ENCODE measurements at regions not wholly inside any gene's neighbourhood (a gene's known extent, or its start where the extent isn't known, plus 50 kb on each side); places are given as distances from the start of the nearest gene placed in this dataset. TPM values are rescaled to one million over a fixed set of nuclear protein-coding genes. Genes with fewer than 3 reads are reported as not detected.

DNA sequence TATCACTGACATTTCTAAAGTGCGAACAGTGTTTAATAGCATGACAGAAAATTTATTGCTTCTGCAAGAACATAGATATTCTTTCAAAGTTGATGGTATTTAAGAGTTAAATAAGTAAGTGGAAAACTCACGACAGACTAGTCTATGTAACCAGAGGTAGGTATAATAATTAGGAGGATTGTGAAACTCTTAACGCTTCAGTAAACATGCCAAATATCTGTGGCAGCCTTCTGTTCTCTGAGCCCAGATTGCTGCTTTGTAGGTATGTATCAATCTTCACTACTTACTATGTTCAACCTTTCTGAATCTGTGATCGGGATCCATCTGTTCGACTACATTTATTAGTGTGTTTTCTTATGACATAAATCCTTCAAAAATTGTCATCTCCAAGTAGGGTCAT, 53.6 kb upstream of the SPANXB1 start:
- Mint-ChIP-seq H3K4me1 (ENCODE audit: low read depth) (no peaks in the 10 kb centered on the region), H3K27me3 (no peaks in the 10 kb centered on the region), H3K9me3 (no peaks in the 10 kb centered on the region), H3K4me3 (no peak overlapping the region), H3K27ac (no peak overlapping the region), H3K36me3 (ENCODE audit: low read depth) (no peaks in the 10 kb centered on the region)
- TF ChIP-seq, protein P1, sequence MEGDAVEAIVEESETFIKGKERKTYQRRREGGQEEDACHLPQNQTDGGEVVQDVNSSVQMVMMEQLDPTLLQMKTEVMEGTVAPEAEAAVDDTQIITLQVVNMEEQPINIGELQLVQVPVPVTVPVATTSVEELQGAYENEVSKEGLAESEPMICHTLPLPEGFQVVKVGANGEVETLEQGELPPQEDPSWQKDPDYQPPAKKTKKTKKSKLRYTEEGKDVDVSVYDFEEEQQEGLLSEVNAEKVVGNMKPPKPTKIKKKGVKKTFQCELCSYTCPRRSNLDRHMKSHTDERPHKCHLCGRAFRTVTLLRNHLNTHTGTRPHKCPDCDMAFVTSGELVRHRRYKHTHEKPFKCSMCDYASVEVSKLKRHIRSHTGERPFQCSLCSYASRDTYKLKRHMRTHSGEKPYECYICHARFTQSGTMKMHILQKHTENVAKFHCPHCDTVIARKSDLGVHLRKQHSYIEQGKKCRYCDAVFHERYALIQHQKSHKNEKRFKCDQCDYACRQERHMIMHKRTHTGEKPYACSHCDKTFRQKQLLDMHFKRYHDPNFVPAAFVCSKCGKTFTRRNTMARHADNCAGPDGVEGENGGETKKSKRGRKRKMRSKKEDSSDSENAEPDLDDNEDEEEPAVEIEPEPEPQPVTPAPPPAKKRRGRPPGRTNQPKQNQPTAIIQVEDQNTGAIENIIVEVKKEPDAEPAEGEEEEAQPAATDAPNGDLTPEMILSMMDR (IDR thresholded peaks at IDR 0.05) = no peak
- ChIA-PET POLR2A (no interaction called here), CTCF (no interaction called here)
- DNase-seq (no peak), ATAC-seq (no peak)
- intact Hi-C loops (cut with micrococcal nuclease) = no loop called here

DNA sequence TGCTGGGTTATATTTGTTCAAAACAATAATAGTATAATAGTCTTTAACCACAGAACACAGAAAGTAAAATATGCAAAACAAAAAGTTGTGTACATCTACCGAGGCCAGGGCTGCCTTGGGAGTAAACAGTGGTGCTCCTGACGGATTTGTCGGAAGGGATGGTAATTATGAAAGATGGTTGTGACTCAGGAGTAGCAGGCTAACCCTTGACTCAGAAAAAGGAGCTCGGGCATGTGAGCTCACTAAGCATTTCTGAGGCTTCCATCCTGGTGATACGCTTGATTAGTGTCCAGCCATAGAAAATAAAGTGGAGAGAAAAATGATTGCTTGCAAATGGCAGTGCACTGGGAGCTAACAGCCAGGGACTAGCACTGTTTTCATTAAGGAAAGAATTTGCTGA, 53.2 kb upstream of the SPANXB1 start:
- Mint-ChIP-seq H3K4me1 (ENCODE audit: low read depth) (no peaks in the 10 kb centered on the region), H3K4me3 (no peak overlapping the region), H3K9me3 (no peaks in the 10 kb centered on the region), H3K27ac (no peak overlapping the region), H3K36me3 (ENCODE audit: low read depth) (no peaks in the 10 kb centered on the region), H3K27me3 (no peaks in the 10 kb centered on the region)
- TF ChIP-seq, protein P1 (IDR thresholded peaks at IDR 0.05) = no peak
- CTCF ChIA-PET = no interaction called here
- DNase-seq (no peak), ATAC-seq (no peak)
- POLR2A ChIA-PET = no interaction called here
- intact Hi-C loops (cut with micrococcal nuclease) = no loop called here

Small RNA genes lying in the stretch of these regions (microRNA-seq; reads per million reads assigned to microRNA genes)
- not detected for gene MIR320D2 (ENCODE audit: borderline microRNAs expressed, borderline replicate concordance)

All from activated CD8-positive, alpha-beta T cell treated with anti-CD3 and anti-CD28 coated beads for 36 hours (primary cell).